ENCODE measurements at regions not wholly inside any gene's neighbourhood (a gene's known extent, or its start where the extent isn't known, plus 50 kb on each side); places are given as distances from the start of the nearest gene placed in this dataset.

DNA sequence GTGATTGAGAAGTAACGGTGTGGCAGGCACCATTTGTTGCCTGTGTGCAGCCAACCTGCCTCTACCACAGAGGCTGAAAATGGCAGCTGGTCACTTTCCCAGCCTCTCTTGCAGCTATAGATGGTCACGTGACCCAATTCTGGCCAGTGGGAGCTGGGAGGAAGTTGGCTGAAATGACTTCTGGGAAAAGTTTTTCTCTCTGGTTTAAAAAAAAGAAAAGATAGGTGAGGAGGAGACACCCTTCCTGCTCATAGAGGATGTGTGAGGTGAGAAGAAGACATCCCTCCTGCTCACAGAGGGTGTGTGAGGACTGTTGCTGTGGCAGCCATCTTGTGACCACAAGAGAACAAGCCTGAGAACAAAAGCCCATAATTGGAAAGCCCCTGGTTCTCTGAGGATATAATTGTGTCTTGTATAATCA lies 122.8 kb downstream of the SYF2 start:
- Histone ChIP-seq H3K4me1 (ENCODE audit: control insufficient read depth in 2 of 2, insufficient read depth in 2 of 2, low read length in 1 of 2) (no peaks in the 10 kb centered on the region), H3K27ac (ENCODE audit: low read depth in 2 of 2, low read length in 1 of 2) (no peak overlapping the region), H3K9me3 (ENCODE audit: control insufficient read depth in 2 of 2, insufficient read depth in 1 of 2, low read depth in 1 of 2, low read length in 1 of 2) (no peaks in the 10 kb centered on the region), H3K4me3 (ENCODE audit: low read depth in 1 of 2, low read length in 2 of 2) (no peak overlapping the region), H3K27me3 (ENCODE audit: control insufficient read depth in 1 of 2, insufficient read depth in 2 of 2, low read length in 2 of 2) (no peaks in the 10 kb centered on the region), H3K36me3 (ENCODE audit: control insufficient read depth in 2 of 2, insufficient read depth in 2 of 2, low read length in 1 of 2) (no peaks in the 10 kb centered on the region)
- WGBS, 2 donors: 96% methylated on average over 2 of the region's 2 CpGs

DNA sequence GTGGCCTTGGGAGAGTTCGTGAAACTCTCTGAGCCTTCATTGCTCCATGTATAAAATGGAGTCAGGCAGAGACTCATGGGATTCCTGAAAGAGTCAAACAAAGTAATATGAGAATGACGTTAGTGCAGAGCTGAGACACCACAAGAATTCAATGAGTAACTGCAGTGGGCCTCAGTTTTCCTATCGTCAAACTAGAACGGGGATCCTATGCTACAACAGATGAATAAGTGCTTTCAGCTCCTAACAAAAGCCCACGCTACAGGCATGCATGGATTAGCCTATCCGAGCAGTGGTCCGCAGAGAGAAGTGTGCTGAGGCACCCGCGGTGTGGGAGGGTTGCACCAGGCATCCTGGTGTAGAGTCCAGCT lies 124.7 kb downstream of the SYF2 start:
- Histone ChIP-seq H3K9me3 (ENCODE audit: control insufficient read depth in 2 of 2, insufficient read depth in 1 of 2, low read depth in 1 of 2, low read length in 1 of 2) (no peaks in the 10 kb centered on the region), H3K27ac (ENCODE audit: low read depth in 2 of 2, low read length in 1 of 2) (no peak overlapping the region), H3K36me3 (ENCODE audit: control insufficient read depth in 2 of 2, insufficient read depth in 2 of 2, low read length in 1 of 2) (no peaks in the 10 kb centered on the region), H3K4me1 (ENCODE audit: control insufficient read depth in 2 of 2, insufficient read depth in 2 of 2, low read length in 1 of 2) (no peaks in the 10 kb centered on the region), H3K27me3 (ENCODE audit: control insufficient read depth in 1 of 2, insufficient read depth in 2 of 2, low read length in 2 of 2) (no peaks in the 10 kb centered on the region), H3K4me3 (ENCODE audit: low read depth in 1 of 2, low read length in 2 of 2) (no peak overlapping the region)
- 88 to 89% methylated on average over 9 of the region's 9 CpGs for WGBS, 2 donors

GRCh38 chr1:25106976-25107642 lies 125.2 kb downstream of the SYF2 start:
- no peak overlapping the region for H3K4me3 ChIP-seq (ENCODE audit: low read depth in 1 of 2, low read length in 2 of 2)
- no peaks in the 10 kb centered on the region for H3K36me3 ChIP-seq (ENCODE audit: control insufficient read depth in 2 of 2, insufficient read depth in 2 of 2, low read length in 1 of 2)
- no peaks in the 10 kb centered on the region for H3K9me3 ChIP-seq (ENCODE audit: control insufficient read depth in 2 of 2, insufficient read depth in 1 of 2, low read depth in 1 of 2, low read length in 1 of 2)
- H3K27ac ChIP-seq (ENCODE audit: low read depth in 2 of 2, low read length in 1 of 2): no peak overlapping the region
- no peaks in the 10 kb centered on the region for H3K27me3 ChIP-seq (ENCODE audit: control insufficient read depth in 1 of 2, insufficient read depth in 2 of 2, low read length in 2 of 2)
- WGBS, 2 donors: 52 to 63% methylated on average over 19 to 20 of the region's 20 CpGs
- no peaks in the 10 kb centered on the region for H3K4me1 ChIP-seq (ENCODE audit: control insufficient read depth in 2 of 2, insufficient read depth in 2 of 2, low read length in 1 of 2)

- Histone ChIP-seq H3K36me3 (ENCODE audit: control insufficient read depth in 2 of 2, insufficient read depth in 2 of 2, low read length in 1 of 2) (no peaks in the 10 kb centered on the region), H3K27me3 (ENCODE audit: control insufficient read depth in 1 of 2, insufficient read depth in 2 of 2, low read length in 2 of 2) (no peaks in the 10 kb centered on the region), H3K4me3 (ENCODE audit: low read depth in 1 of 2, low read length in 2 of 2) (no peak overlapping the region), H3K27ac (ENCODE audit: low read depth in 2 of 2, low read length in 1 of 2) (no peak overlapping the region), H3K9me3 (ENCODE audit: control insufficient read depth in 2 of 2, insufficient read depth in 1 of 2, low read depth in 1 of 2, low read length in 1 of 2) (no peaks in the 10 kb centered on the region), H3K4me1 (ENCODE audit: control insufficient read depth in 2 of 2, insufficient read depth in 2 of 2, low read length in 1 of 2) (no peaks in the 10 kb centered on the region)
- 68 to 71% methylated on average over 5 of the region's 5 CpGs for WGBS, 2 donors
Observed at GRCh38 chr1:25106352-25106751, 126.0 kb downstream of the SYF2 start.

DNA sequence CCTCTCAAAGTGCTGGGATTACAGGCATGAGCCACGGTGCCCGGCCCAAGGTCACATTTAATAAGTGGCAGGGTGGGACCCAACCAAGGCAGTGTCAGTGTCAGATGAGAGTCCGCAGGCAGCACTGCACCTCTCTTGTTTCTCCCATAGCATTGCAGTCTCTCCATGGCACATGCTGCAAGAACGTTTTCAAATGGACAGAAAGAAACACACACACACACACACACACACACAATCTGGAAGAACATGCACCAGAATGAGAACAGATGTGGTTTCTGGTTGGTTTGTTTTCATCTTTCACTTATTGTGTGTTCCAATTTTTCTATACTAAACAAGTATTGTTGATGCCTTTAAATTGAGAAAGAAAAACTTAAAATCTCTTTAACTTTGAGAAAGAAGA lies 126.5 kb downstream of the SYF2 start:
- no peak overlapping the region for H3K27ac ChIP-seq (ENCODE audit: low read depth in 2 of 2, low read length in 1 of 2)
- H3K4me1 ChIP-seq (ENCODE audit: control insufficient read depth in 2 of 2, insufficient read depth in 2 of 2, low read length in 1 of 2): no peaks in the 10 kb centered on the region
- no peaks in the 10 kb centered on the region for H3K27me3 ChIP-seq (ENCODE audit: control insufficient read depth in 1 of 2, insufficient read depth in 2 of 2, low read length in 2 of 2)
- WGBS, 2 donors: 49 to 56% methylated on average over 4 of the region's 4 CpGs
- no peak overlapping the region for H3K4me3 ChIP-seq (ENCODE audit: low read depth in 1 of 2, low read length in 2 of 2)
- no peaks in the 10 kb centered on the region for H3K36me3 ChIP-seq (ENCODE audit: control insufficient read depth in 2 of 2, insufficient read depth in 2 of 2, low read length in 1 of 2)
- H3K9me3 ChIP-seq (ENCODE audit: control insufficient read depth in 2 of 2, insufficient read depth in 1 of 2, low read depth in 1 of 2, low read length in 1 of 2): no peaks in the 10 kb centered on the region

DNA sequence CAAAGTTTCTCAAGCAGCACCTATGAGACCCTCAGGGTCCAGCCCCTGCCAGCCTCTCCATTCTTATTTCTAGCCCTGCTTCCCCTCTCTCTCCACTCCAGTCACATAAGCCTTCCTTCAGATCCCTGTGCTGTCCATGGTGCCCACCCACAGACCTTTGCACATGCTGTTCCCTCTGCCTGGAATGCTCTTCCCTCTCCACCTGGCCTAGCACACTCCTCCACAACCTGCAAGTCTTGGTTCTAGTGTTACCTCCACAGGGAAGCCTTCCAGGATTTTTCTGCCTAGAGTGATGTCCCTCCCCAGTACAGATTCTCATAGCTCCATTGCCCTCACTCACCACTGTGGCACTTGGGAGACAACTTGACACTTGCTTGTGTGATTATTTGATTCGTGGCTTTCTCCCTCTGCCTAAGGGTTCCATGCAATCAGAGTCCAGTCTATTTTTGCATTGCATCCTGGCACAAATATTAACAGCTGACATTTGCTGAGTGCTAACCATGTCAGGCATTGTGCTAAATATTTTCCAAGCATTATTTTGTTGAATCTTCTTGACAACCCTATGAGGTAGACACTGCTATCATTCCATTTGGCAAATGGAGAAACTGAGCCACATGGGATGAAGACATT lies 127.3 kb downstream of the SYF2 start:
- Histone ChIP-seq H3K4me1 (ENCODE audit: control insufficient read depth in 2 of 2, insufficient read depth in 2 of 2, low read length in 1 of 2) (no peaks in the 10 kb centered on the region), H3K27me3 (ENCODE audit: control insufficient read depth in 1 of 2, insufficient read depth in 2 of 2, low read length in 2 of 2) (no peaks in the 10 kb centered on the region), H3K4me3 (ENCODE audit: low read depth in 1 of 2, low read length in 2 of 2) (no peak overlapping the region), H3K9me3 (ENCODE audit: control insufficient read depth in 2 of 2, insufficient read depth in 1 of 2, low read depth in 1 of 2, low read length in 1 of 2) (no peaks in the 10 kb centered on the region), H3K36me3 (ENCODE audit: control insufficient read depth in 2 of 2, insufficient read depth in 2 of 2, low read length in 1 of 2) (no peaks in the 10 kb centered on the region), H3K27ac (ENCODE audit: low read depth in 2 of 2, low read length in 1 of 2) (no peak overlapping the region)
- 49 to 62% methylated on average over 1 of the region's 1 CpG for WGBS, 2 donors

DNA sequence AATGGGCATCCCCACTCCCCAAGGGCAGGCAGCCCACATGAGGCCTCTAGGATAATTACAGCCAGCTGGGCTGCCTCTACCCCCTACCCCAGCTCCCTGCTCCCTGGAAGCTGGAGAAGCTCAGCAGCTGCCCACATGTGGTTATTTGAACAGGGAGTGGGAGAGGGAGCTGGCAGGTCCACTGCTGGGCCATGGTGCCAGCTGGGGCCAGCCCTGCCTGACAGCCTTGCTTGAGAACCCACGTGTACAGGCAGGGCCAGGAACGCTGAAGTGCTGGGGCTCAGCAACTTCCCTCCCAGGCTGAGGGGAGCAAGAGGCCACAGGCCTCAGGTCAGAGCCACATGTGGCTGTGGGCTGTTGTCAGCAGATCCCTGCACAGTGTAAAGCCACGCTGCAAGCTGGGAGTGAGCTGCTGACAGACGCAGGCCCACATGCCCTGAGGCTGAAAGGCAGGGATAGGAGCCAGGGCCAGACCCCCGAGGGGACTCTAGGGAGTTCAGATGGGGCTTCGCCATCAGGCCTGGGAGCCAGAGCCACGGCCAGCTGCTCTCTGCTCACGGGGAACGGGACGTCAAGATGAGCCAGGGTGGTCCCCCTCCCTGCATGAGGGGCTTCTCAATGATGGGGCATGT lies 129.0 kb downstream of the SYF2 start:
- WGBS, 2 donors: 61 to 66% methylated on average over 10 of the region's 10 CpGs
- Histone ChIP-seq H3K27me3 (ENCODE audit: control insufficient read depth in 1 of 2, insufficient read depth in 2 of 2, low read length in 2 of 2) (no peaks in the 10 kb centered on the region), H3K4me1 (ENCODE audit: control insufficient read depth in 2 of 2, insufficient read depth in 2 of 2, low read length in 1 of 2) (no peaks in the 10 kb centered on the region), H3K36me3 (ENCODE audit: control insufficient read depth in 2 of 2, insufficient read depth in 2 of 2, low read length in 1 of 2) (no peaks in the 10 kb centered on the region), H3K27ac (ENCODE audit: low read depth in 2 of 2, low read length in 1 of 2) (no peak overlapping the region), H3K9me3 (ENCODE audit: control insufficient read depth in 2 of 2, insufficient read depth in 1 of 2, low read depth in 1 of 2, low read length in 1 of 2) (no peaks in the 10 kb centered on the region), H3K4me3 (ENCODE audit: low read depth in 1 of 2, low read length in 2 of 2) (no peak overlapping the region)

DNA sequence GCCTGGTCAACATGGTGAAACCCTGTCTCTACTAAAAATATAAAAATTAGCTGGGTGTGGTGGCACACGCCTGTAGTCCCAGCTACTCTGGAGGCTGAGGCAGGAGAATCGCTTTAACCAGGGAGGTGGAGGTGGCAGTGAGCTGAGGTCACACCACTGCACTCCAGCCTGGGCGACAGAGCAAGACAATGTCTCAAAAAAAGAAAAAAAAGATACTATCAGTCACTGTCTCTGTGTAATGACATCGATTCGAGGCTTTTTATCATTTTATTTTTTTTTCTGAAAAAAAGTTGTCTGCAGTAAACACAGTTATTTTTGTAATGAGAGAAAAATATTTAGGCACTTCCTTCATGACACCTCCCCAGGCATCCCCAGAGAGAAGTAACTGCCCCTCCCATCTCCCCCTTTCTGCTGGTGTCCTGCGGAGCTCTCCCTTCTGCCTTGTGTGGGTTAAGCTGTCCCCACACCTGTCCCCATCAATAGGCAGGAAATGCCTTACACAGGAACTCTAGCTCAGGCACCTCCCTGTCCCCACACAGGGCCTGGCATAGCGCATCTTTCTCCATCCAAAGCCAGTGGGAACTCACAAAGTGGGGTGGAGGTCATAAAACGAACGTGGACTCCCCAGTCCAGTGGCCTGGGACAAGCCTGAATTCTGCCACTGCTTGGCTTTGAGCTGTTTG lies 132.0 kb downstream of the SYF2 start:
- no peaks in the 10 kb centered on the region for H3K36me3 ChIP-seq (ENCODE audit: control insufficient read depth in 2 of 2, insufficient read depth in 2 of 2, low read length in 1 of 2)
- H3K27me3 ChIP-seq (ENCODE audit: control insufficient read depth in 1 of 2, insufficient read depth in 2 of 2, low read length in 2 of 2): no peaks in the 10 kb centered on the region
- peaks cover 0 to 3% of the 10 kb centered on the region in 2 donors for H3K9me3 ChIP-seq (ENCODE audit: control insufficient read depth in 2 of 2, insufficient read depth in 1 of 2, low read depth in 1 of 2, low read length in 1 of 2)
- H3K4me1 ChIP-seq (ENCODE audit: control insufficient read depth in 2 of 2, insufficient read depth in 2 of 2, low read length in 1 of 2): no peaks in the 10 kb centered on the region
- no peak overlapping the region for H3K27ac ChIP-seq (ENCODE audit: low read depth in 2 of 2, low read length in 1 of 2)
- no peak overlapping the region for H3K4me3 ChIP-seq (ENCODE audit: low read depth in 1 of 2, low read length in 2 of 2)
- 65 to 75% methylated on average over 9 of the region's 9 CpGs for WGBS, 2 donors

DNA sequence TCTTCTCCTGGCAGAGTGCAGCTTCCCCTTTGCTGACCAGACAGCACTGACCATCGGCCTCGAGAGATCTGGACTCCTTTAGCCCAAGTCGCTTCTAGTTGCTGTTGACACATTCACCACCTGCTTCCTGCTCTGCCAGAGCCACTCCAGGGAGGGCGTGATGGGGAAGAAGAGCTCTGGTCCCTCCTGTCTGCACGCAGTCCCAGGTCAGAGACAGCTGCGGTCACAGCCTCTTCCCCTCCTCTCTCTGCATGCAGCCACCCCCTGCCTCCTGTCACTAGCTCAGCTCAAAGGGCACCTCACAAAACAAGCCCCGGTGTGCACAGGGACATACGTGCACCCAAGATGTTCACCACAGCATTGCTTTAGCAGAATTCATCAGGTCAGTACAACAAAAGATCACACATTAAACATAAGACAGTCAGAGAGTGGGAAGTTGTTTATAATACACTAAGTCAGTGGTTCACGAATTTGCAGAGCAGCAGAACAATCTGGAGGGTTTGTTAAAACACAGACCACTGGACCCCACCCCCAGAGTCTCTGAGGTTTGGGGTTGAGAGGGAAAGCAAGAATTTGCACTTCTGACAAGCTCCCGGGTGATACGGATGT lies 132.9 kb downstream of the SYF2 start:
- Histone ChIP-seq H3K27me3 (ENCODE audit: control insufficient read depth in 1 of 2, insufficient read depth in 2 of 2, low read length in 2 of 2) (no peaks in the 10 kb centered on the region), H3K4me1 (ENCODE audit: control insufficient read depth in 2 of 2, insufficient read depth in 2 of 2, low read length in 1 of 2) (no peaks in the 10 kb centered on the region), H3K27ac (ENCODE audit: low read depth in 2 of 2, low read length in 1 of 2) (no peak overlapping the region), H3K9me3 (ENCODE audit: control insufficient read depth in 2 of 2, insufficient read depth in 1 of 2, low read depth in 1 of 2, low read length in 1 of 2) (peaks cover 0 to 3% of the 10 kb centered on the region in 2 donors), H3K36me3 (ENCODE audit: control insufficient read depth in 2 of 2, insufficient read depth in 2 of 2, low read length in 1 of 2) (no peaks in the 10 kb centered on the region), H3K4me3 (ENCODE audit: low read depth in 1 of 2, low read length in 2 of 2) (no peak overlapping the region)
- WGBS, 2 donors: 18 to 22% methylated on average over 11 of the region's 11 CpGs

Data from esophagus (tissue), 2 donors.